Body of pancreas (tissue), 4 donors: ENCODE measurements at regions not wholly inside any gene's neighbourhood (a gene's known extent, or its start where the extent isn't known, plus 50 kb on each side); places are given as distances from the start of the nearest gene placed in this dataset.

Experiments
- ATAC-seq: fragments of 150-250 bp; one replicate; pipeline ENCODE4 v1.9.1; 2016
- DNase-seq, 4 donors: peaks; one replicate each; pipeline ENCODE4 v3.0.0-alpha.2; 2019
- H3K27ac ChIP-seq, 4 donors: fragments of 200-600 bp; sonication (generic); 1 replicate in 3 of 4; 2 replicates in 1 of 4; pipeline versions ENCODE4 v1.5.1 to v1.6.1; 2016 to 2019; ENCODE audit warnings: mild to moderate bottlenecking in 1 of 4, mixed read lengths in 1 of 4, moderate library complexity in 1 of 4
- H3K27me3 ChIP-seq, 2 donors: fragments of 200-600 bp; sonication (generic); one replicate each; pipeline ENCODE4 v1.6.0; 2016; ENCODE audit warnings: mild to moderate bottlenecking in 1 of 2
- H3K36me3 ChIP-seq, 2 donors: fragments of 200-600 bp; sonication (generic); replicated peaks in 1 of 2; 2 replicates each; pipeline ENCODE4 v1.5.1; 2016; ENCODE audit warnings: low read depth in 2 of 2; ENCODE audit not compliant: insufficient read depth in 1 of 2
- H3K4me1 ChIP-seq: fragments of 200-600 bp; sonication (generic); one replicate; pipeline ENCODE4 v1.6.0; 2016
- H3K4me3 ChIP-seq, 2 donors: fragments of 200-600 bp; sonication (generic); 1 replicate in 1 of 2; 2 replicates in 1 of 2; pipeline ENCODE4 v1.5.1; 2016 to 2019
- H3K9me3 ChIP-seq, 3 donors: fragments of 200-600 bp; sonication (generic); 1 replicate in 2 of 3; 2 replicates in 1 of 3; pipeline ENCODE4 v1.5.1; 2016
- CTCF ChIP-seq, 7 experiments: fragments of 450-650 bp in 4 of 7; fragments of 200-600 bp in 3 of 7; sonication (generic) in 3 of 7; IDR thresholded peaks; one replicate each; pipeline ENCODE4 v1.5.1; 2016 to 2019; ENCODE audit warnings: antibody characterized with exemption in 7 of 7
- POLR2A ChIP-seq, 3 donors: fragments of 450-650 bp; IDR thresholded peaks; one replicate each; pipeline ENCODE4 v1.6.1; 2016; ENCODE audit warnings: antibody characterized with exemption in 3 of 3, mild to moderate bottlenecking in 2 of 3
- WGBS, 2 donors: methylation state at CpG; one replicate each; pipeline ENCODE4 v1.1.5; 2017; 5-methylcytosine and 5-hydroxymethylcytosine counted together
- intact Hi-C: fragments of 100-400 bp; cut with DNase I; formaldehyde crosslinking; loops from one replicate; pipeline ENCODE4 v1.15.1; 2023

DNA sequence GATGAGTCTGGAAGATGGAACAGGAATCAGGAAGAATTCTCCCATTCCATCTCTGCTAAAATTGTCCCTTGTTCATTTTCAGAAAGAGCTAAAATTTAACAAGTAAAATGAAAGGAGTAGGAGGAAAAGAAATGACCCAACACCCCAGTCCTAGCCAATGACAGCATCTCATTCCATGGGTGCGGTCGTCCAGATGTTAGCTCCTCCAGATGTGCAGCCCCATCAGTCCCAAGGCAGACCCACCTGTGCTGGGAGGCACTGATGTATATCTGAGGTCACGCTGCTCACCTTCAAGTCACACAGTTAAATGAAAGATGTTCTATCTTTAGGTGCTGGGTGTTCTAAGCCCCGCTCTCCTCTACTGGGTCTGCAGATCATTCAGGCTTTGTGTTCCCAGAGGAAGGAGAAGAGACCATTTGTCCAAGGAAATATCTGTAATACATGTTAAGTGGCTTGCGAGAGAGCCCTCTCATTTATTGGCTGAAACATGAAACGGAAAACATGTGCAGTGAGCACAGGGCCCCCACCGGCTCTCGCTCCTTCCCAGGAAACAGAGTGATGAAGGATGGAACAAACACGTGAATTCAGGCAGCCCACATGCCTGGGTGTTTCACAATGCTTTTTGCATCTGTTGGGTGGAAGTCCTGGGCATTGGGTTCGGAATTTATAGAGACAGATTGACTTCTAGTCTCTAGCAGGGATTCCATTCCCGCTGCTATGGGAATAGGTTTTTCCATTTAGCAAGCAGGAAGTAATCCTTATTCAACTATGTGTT, 294.6 kb downstream of the NUAK1 start:
- TF ChIP-seq CTCF (IDR thresholded peaks at IDR 0.05) (no peak), POLR2A (IDR thresholded peaks at IDR 0.05) (no peak)
- intact Hi-C loops, result no loop called here
- no peak overlapping the region for H3K27ac ChIP-seq
- DNase-seq (no peak), ATAC-seq (no peak)
- no peaks in the 10 kb centered on the region for H3K4me1 ChIP-seq
- no peaks in the 10 kb centered on the region for H3K27me3 ChIP-seq
- no peak overlapping the region for H3K4me3 ChIP-seq
- no peaks in the 10 kb centered on the region for H3K36me3 ChIP-seq
- 61 to 75% methylated on average over 11 of the region's 11 CpGs for WGBS, 2 donors
- H3K9me3 ChIP-seq, result no peaks in the 10 kb centered on the region

- intact Hi-C loops, result no loop called here
- Histone ChIP-seq H3K4me3 (no peak overlapping the region), H3K27ac (no peak overlapping the region), H3K36me3 (no peaks in the 10 kb centered on the region), H3K27me3 (no peaks in the 10 kb centered on the region), H3K4me1 (no peaks in the 10 kb centered on the region), H3K9me3 (no peaks in the 10 kb centered on the region)
- TF ChIP-seq CTCF (IDR thresholded peaks at IDR 0.05) (no peak), POLR2A (IDR thresholded peaks at IDR 0.05) (no peak)
- no peak for DNase-seq
- ATAC-seq, result no peak
Observed at GRCh38 chr12:105846331-105846730, 292.4 kb downstream of the NUAK1 start.

DNA sequence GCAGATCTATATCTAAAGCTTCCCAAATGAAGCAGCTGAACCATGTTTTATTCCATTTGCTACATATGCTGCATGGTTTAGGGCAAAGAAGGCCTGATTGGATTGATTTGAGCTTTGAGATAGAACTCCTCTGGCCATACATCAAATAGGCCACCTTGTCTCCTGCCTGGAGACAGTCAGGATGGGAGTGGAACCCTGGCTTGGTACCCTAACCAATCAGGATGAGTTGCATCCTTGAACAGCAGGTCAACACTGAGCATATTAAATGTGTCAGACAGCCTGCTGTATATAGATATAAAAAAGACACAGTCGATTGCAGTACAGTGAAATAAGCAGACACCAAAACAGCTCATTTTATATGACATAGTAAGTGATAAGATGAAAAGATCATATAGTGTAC, 291.7 kb downstream of the NUAK1 start:
- Histone ChIP-seq H3K27ac (no peak overlapping the region), H3K27me3 (no peaks in the 10 kb centered on the region), H3K4me3 (no peak overlapping the region), H3K4me1 (no peaks in the 10 kb centered on the region), H3K9me3 (no peaks in the 10 kb centered on the region), H3K36me3 (no peaks in the 10 kb centered on the region)
- TF ChIP-seq POLR2A (IDR thresholded peaks at IDR 0.05), result no peak
- ATAC-seq, result no peak
- no peak for DNase-seq
- WGBS, 2 donors, result 62 to 63% methylated on average over 1 of the region's 1 CpG
- intact Hi-C loops, result no loop called here

DNA sequence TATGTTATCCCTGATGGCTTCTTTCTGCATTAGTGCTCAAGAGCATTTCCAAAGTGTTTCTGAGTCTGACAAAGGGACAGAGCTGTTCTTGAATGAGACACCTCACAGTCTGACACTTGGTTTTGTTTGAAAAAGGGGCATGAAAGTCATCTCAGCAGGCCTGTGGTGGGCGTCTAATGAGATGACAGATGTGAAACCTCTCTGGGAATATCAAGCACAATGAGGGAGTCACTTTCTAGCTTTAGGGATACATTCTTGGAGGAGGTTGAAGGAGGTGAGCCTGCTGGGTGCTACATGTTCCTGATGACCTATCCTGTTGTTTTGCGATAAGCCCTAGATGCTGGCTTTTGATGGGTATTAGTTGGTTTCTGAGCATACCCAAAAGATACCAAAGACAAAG, 290.5 kb downstream of the NUAK1 start:
- ATAC-seq, result no peak
- no peaks in the 10 kb centered on the region for H3K9me3 ChIP-seq
- WGBS, 2 donors, result 49 to 66% methylated on average over 2 of the region's 2 CpGs
- no peak for DNase-seq
- no peak for TF ChIP-seq CTCF (IDR thresholded peaks at IDR 0.05)
- no peak for TF ChIP-seq POLR2A (IDR thresholded peaks at IDR 0.05)
- H3K36me3 ChIP-seq, result no peaks in the 10 kb centered on the region
- intact Hi-C loops, result no loop called here
- no peak overlapping the region for H3K4me3 ChIP-seq
- no peaks in the 10 kb centered on the region for H3K27me3 ChIP-seq
- H3K27ac ChIP-seq, result no peak overlapping the region
- H3K4me1 ChIP-seq, result no peaks in the 10 kb centered on the region

DNA sequence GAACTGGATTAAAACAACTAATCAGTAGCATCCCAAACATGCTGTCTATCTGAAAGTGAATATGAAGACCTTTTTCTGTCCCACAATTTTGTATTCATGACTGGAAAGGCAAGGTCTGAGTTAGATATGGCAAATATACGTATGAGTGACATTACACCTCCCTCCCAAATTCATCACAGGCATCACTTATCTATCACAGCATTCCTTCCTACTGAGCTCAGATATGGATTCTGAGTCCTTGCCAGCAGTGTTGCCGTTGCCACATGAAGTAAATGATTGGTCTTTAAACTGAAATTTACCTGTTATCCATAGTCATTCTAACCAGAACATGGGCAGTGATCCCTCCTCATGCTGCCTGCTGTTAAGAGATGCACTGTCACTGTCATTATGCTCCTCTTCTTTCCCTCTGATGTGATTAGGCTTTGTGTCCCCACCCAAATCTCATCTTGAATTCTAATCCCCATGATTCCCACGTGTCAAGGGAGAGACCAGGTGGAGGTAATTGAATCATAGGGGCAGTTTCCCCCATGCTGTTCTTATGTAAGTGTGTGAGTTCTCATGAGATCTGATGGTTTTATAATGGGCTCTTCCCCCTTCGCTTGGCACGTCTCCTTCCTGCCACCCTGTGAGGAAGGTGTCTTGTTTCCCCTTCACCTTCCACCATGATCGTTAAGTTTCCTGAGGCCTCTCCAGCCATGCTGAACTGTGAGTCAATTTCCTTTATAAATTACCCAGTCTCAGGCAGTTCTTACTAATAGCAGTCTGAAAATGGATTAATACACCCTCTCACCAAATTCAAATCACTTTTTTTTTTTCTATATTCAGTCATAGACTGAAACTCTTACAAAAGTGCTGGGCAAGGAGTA, 288.4 kb downstream of the NUAK1 start:
- H3K4me1 ChIP-seq, result no peaks in the 10 kb centered on the region
- TF ChIP-seq CTCF (IDR thresholded peaks at IDR 0.05) (no peak), POLR2A (IDR thresholded peaks at IDR 0.05) (no peak)
- peak; percentile 55 for ATAC-seq
- peak in 1 of 4 donors; percentile 11 for DNase-seq
- no peaks in the 10 kb centered on the region for H3K27me3 ChIP-seq
- WGBS, 2 donors, result 43 to 45% methylated on average over 6 of the region's 6 CpGs
- no peaks in the 10 kb centered on the region for H3K36me3 ChIP-seq
- no peaks in the 10 kb centered on the region for H3K9me3 ChIP-seq
- H3K4me3 ChIP-seq, result no peak overlapping the region
- H3K27ac ChIP-seq, result no peak overlapping the region
- intact Hi-C loops, result no loop called here
